GM23338 (cell line): ENCODE measurements at regions not wholly inside any gene's neighbourhood (a gene's known extent, or its start where the extent isn't known, plus 50 kb on each side); places are given as distances from the start of the nearest gene placed in this dataset.

ENCODE experiments used
- CTCF ChIP-seq, 2 experiments: fragments of 200-600 bp in 1 of 2; sonication (generic) in 1 of 2; conservative IDR thresholded peaks; 2 replicates each; pipeline versions ENCODE4 v1.5.1 to v1.6.1; 2016 to 2017; ENCODE audit warnings: antibody characterized with exemption in 2 of 2, low read depth in 2 of 2, mild to moderate bottlenecking in 2 of 2, moderate library complexity in 1 of 2
- EZH2 ChIP-seq: fragments of 200-600 bp; sonication (generic); IDR thresholded peaks from one replicate; pipeline ENCODE4 v1.8.0; 2017; ENCODE audit warnings: antibody characterized with exemption, mild to moderate bottlenecking, low read depth; ENCODE audit not compliant: unreplicated experiment
- JUNB ChIP-seq: IDR thresholded peaks from one replicate; pipeline ENCODE4 v1.6.1; 2016; ENCODE audit warnings: antibody characterized with exemption; ENCODE audit not compliant: unreplicated experiment
- POLR2AphosphoS5 ChIP-seq: IDR thresholded peaks from 2 replicates; pipeline ENCODE4 v1.6.1; 2016; ENCODE audit warnings: antibody characterized with exemption, low read depth
- REST ChIP-seq: IDR thresholded peaks from one replicate; pipeline ENCODE4 v1.6.1; 2018; ENCODE audit warnings: antibody characterized with exemption; ENCODE audit not compliant: unreplicated experiment
- ZNF462 ChIP-seq: fragments of 250-450 bp; sonication (Bioruptor Pico); IDR thresholded peaks from 2 replicates; pipeline ENCODE4 v1.5.0; 2020; ENCODE audit warnings: mild to moderate bottlenecking, moderate library complexity

DNA sequence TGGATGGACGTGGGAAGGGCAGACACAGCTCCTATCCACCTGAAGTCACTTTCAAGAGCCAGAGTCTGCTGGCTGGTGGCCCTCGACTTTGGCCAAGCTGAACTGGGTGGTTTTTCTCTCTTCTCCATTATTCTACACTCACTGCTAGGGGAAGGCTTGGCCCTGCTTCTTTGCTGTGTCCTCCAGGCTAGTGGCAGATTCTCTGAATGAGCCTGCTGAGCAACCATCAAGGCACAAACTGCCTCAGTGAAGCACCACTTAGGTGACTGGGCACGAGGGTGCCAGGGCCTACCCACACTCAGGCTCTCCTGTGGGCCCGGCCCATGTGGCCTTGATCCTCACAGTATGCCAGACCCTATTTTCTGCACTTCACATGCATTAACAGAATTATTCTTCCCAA, 92.0 kb downstream of the PJA1 start:
- TF ChIP-seq POLR2AphosphoS5 (no peak), CTCF (conservative IDR thresholded peaks at IDR 0.05; ENCODE audit: low read depth in 2 of 2) (no peak), ZNF462 (CRISPR knock-in tag) (no peak), REST (no peak), JUNB (no peak), EZH2 (no peak)
